HG03342 (cell line): ENCODE measurements at regions not wholly inside any gene's neighbourhood (a gene's known extent, or its start where the extent isn't known, plus 50 kb on each side); places are given as distances from the start of the nearest gene placed in this dataset.
"Not testable (repeated sequence)": the region's sequence is repeated elsewhere in the genome, so short reads cannot be mapped to it uniquely, and the experiment has no call there.

ENCODE experiments used
- ATAC-seq: cut with Tn5 transposase; IDR thresholded peaks from one replicate; pipeline ENCODE4 v1.9.1; 2021; ENCODE audit warnings: mild to moderate bottlenecking, moderate library complexity; ENCODE audit not compliant: unreplicated experiment

- no peak for ATAC-seq
These were observed 225.9 kb upstream of the MYO3A start for GRCh38 chr10:25707976-25708671.

GRCh38 chr10:25713894-25714240 lies 220.2 kb upstream of the MYO3A start:
- no peak for ATAC-seq

- ATAC-seq, result no peak
These were observed 209.8 kb upstream of the MYO3A start for GRCh38 chr10:25724241-25724640.

GRCh38 chr10:25725917-25726716 lies 207.9 kb upstream of the MYO3A start:
- ATAC-seq, result peak; percentile 92

- no peak for ATAC-seq
These were observed 195.3 kb upstream of the MYO3A start for GRCh38 chr10:25738776-25739175.

GRCh38 chr10:25743832-25744231 lies 190.2 kb upstream of the MYO3A start:
- no peak for ATAC-seq

GRCh38 chr10:25744574-25744973 lies 189.5 kb upstream of the MYO3A start:
- ATAC-seq, result no peak

GRCh38 chr10:25745976-25746375 lies 188.1 kb upstream of the MYO3A start:
- ATAC-seq, result no peak

- no peak for ATAC-seq
These were observed 186.9 kb upstream of the MYO3A start for GRCh38 chr10:25747084-25747483.

GRCh38 chr10:25748509-25748908 lies 185.5 kb upstream of the MYO3A start:
- ATAC-seq, result no peak

- ATAC-seq, result no peak
These were observed 180.3 kb upstream of the MYO3A start for GRCh38 chr10:25753776-25754175.

- ATAC-seq, result not testable (repeated sequence)
These were observed 178.2 kb upstream of the MYO3A start for GRCh38 chr10:25755874-25756273.

- no peak for ATAC-seq
These were observed 177.2 kb upstream of the MYO3A start for GRCh38 chr10:25756784-25757183.

- no peak for ATAC-seq
These were observed 176.0 kb upstream of the MYO3A start for GRCh38 chr10:25758041-25758457.

GRCh38 chr10:25758511-25758910 lies 175.5 kb upstream of the MYO3A start:
- ATAC-seq, result no peak

- no peak for ATAC-seq
These were observed 172.1 kb upstream of the MYO3A start for GRCh38 chr10:25761937-25762336.

- no peak for ATAC-seq
These were observed 167.8 kb upstream of the MYO3A start for GRCh38 chr10:25766213-25766612.

GRCh38 chr10:25766687-25767221 lies 167.3 kb upstream of the MYO3A start:
- no peak for ATAC-seq

GRCh38 chr10:25768167-25768566 lies 165.9 kb upstream of the MYO3A start:
- no peak for ATAC-seq

- ATAC-seq, result no peak
These were observed 155.4 kb upstream of the MYO3A start for GRCh38 chr10:25778646-25779045.

- ATAC-seq, result no peak
These were observed 147.9 kb upstream of the MYO3A start for GRCh38 chr10:25786161-25786560.

- ATAC-seq, result no peak
These were observed 147.1 kb upstream of the MYO3A start for GRCh38 chr10:25786899-25787298.
